ENCODE measurements at regions not wholly inside any gene's neighbourhood (a gene's known extent, or its start where the extent isn't known, plus 50 kb on each side); places are given as distances from the start of the nearest gene placed in this dataset.
A peak's percentile ranks its signal among the peaks of the same experiment; 100 is the strongest.

GRCh38 chrX:9141496-9141895 is 107.6 kb upstream of the FAM9B start:
- CTCF ChIA-PET, result no interaction called here

GRCh38 chrX:9144701-9145241 is 110.8 kb upstream of the FAM9B start:
- no peaks in the 10 kb centered on the region for H3K4me1 ChIP-seq (ENCODE audit: control insufficient read depth, insufficient read depth, low read length)
- H3K27ac ChIP-seq (ENCODE audit: extremely low read depth, low read depth, low read length), result no peak overlapping the region
- H3K4me3 ChIP-seq (ENCODE audit: low read depth, low read length), result no peak overlapping the region
- TF ChIP-seq TRIM28 (IDR thresholded peaks at IDR 0.05; ENCODE audit: borderline replicate concordance, low read length) (peak; percentile 54; the same call in 1 of the 2 replicates), ZNF174 (tag by site-specific recombination; IDR thresholded peaks at IDR 0.05) (no peak), TCF7L2 (IDR thresholded peaks at IDR 0.05; ENCODE audit: borderline replicate concordance, low read depth, low read length) (peak; percentile 82), ZNF175 (tag by site-specific recombination; IDR thresholded peaks at IDR 0.05) (no peak)
- ChIA-PET CTCF (no interaction called here), POLR2A (no interaction called here)
- H3K9me3 ChIP-seq (ENCODE audit: control insufficient read depth, insufficient read depth, low read depth, low read length), result no peaks in the 10 kb centered on the region
- no peaks in the 10 kb centered on the region for H3K36me3 ChIP-seq (ENCODE audit: control insufficient read depth in 2 of 2, insufficient read depth in 1 of 2, low read length in 2 of 2)

More at GRCh38 chrX:9141496-9141895, 107.6 kb upstream of the FAM9B start:
- Histone ChIP-seq H3K27ac (ENCODE audit: extremely low read depth, low read depth, low read length) (no peak overlapping the region), H3K9me3 (ENCODE audit: control insufficient read depth, insufficient read depth, low read depth, low read length) (no peaks in the 10 kb centered on the region), H3K36me3 (ENCODE audit: control insufficient read depth in 2 of 2, insufficient read depth in 1 of 2, low read length in 2 of 2) (no peaks in the 10 kb centered on the region), H3K4me3 (ENCODE audit: low read depth, low read length) (no peak overlapping the region), H3K4me1 (ENCODE audit: control insufficient read depth, insufficient read depth, low read length) (no peaks in the 10 kb centered on the region)
- POLR2A ChIA-PET, result no interaction called here
- TF ChIP-seq PRDM6 (tag by site-specific recombination; IDR thresholded peaks at IDR 0.05) (no peak), ZSCAN5A (tag by site-specific recombination; IDR thresholded peaks at IDR 0.05) (no peak), ZNF169 (tag by site-specific recombination; IDR thresholded peaks at IDR 0.05) (no peak), ZNF138 (tag by site-specific recombination; IDR thresholded peaks at IDR 0.05; ENCODE audit: borderline replicate concordance) (no peak), ZBTB20 (tag by site-specific recombination; IDR thresholded peaks at IDR 0.05) (no peak), ZNF133 (tag by site-specific recombination; IDR thresholded peaks at IDR 0.05) (no peak)

- ChIA-PET POLR2A (no interaction called here), CTCF (no interaction called here)
- H3K9me3 ChIP-seq (ENCODE audit: control insufficient read depth, insufficient read depth, low read depth, low read length), result no peaks in the 10 kb centered on the region
- H3K36me3 ChIP-seq (ENCODE audit: control insufficient read depth in 2 of 2, insufficient read depth in 1 of 2, low read length in 2 of 2), result no peaks in the 10 kb centered on the region
- no peaks in the 10 kb centered on the region for H3K4me1 ChIP-seq (ENCODE audit: control insufficient read depth, insufficient read depth, low read length)
- no peak overlapping the region for H3K27ac ChIP-seq (ENCODE audit: extremely low read depth, low read depth, low read length)
- no peak overlapping the region for H3K4me3 ChIP-seq (ENCODE audit: low read depth, low read length)
- TF ChIP-seq GLI2 (tag by site-specific recombination; IDR thresholded peaks at IDR 0.05; ENCODE audit: borderline replicate concordance, low read depth) (no peak), ZNF621 (tag by site-specific recombination; IDR thresholded peaks at IDR 0.05) (no peak), ZNF341 (tag by site-specific recombination; IDR thresholded peaks at IDR 0.05; ENCODE audit: low read depth) (no peak), ZNF423 (tag by site-specific recombination; IDR thresholded peaks at IDR 0.05) (no peak), TRIM28 (IDR thresholded peaks at IDR 0.05; ENCODE audit: borderline replicate concordance, low read length) (no peak), ZNF704 (tag by site-specific recombination; IDR thresholded peaks at IDR 0.05) (no peak), ZNF692 (tag by site-specific recombination; IDR thresholded peaks at IDR 0.05) (no peak), ZSCAN30 (tag by site-specific recombination; IDR thresholded peaks at IDR 0.05) (no peak), TCF7L2 (IDR thresholded peaks at IDR 0.05; ENCODE audit: borderline replicate concordance, low read depth, low read length) (no peak), ZBTB49 (tag by site-specific recombination; IDR thresholded peaks at IDR 0.05; ENCODE audit: low read depth) (no peak), ZNF239 (tag by site-specific recombination; IDR thresholded peaks at IDR 0.05) (no peak), PRDM10 (tag by site-specific recombination; IDR thresholded peaks at IDR 0.05) (no peak)
These were observed 112.7 kb upstream of the FAM9B start for GRCh38 chrX:9146657-9147056.
